Suprapubic skin (tissue), 4 donors: ENCODE measurements at regions not wholly inside any gene's neighbourhood (a gene's known extent, or its start where the extent isn't known, plus 50 kb on each side); places are given as distances from the start of the nearest gene placed in this dataset.
"Not testable (repeated sequence)": the region's sequence is repeated elsewhere in the genome, so short reads cannot be mapped to it uniquely, and the experiment has no call there.

Experiments used
- DNase-seq, 2 donors: peaks; one replicate each; pipeline ENCODE4 v3.0.0-alpha.2; 2019; ENCODE audit warnings: low spot score in 2 of 2
- H3K27ac ChIP-seq: fragments of 200-600 bp; sonication (generic); one replicate; pipeline ENCODE4 v1.5.1; 2019
- H3K27me3 ChIP-seq: fragments of 200-600 bp; sonication (generic); one replicate; pipeline ENCODE4 v1.5.1; 2019
- H3K36me3 ChIP-seq: fragments of 200-600 bp; sonication (generic); one replicate; pipeline ENCODE4 v1.5.1; 2019
- H3K4me1 ChIP-seq: fragments of 200-600 bp; sonication (generic); one replicate; pipeline ENCODE4 v1.5.1; 2019
- H3K4me3 ChIP-seq: fragments of 200-600 bp; sonication (generic); one replicate; pipeline ENCODE4 v1.5.1; 2019; ENCODE audit warnings: mild to moderate bottlenecking
- H3K9me3 ChIP-seq: fragments of 200-600 bp; sonication (generic); one replicate; pipeline ENCODE4 v1.5.1; 2019
- EP300 ChIP-seq: sonication (generic); formaldehyde crosslinking; IDR thresholded peaks from one replicate; pipeline ENCODE4 v1.6.1; 2017; ENCODE audit warnings: antibody characterized with exemption
- POLR2A ChIP-seq, 2 donors: fragments of 450-650 bp; IDR thresholded peaks; one replicate each; pipeline ENCODE4 v1.6.1; 2017; ENCODE audit warnings: antibody characterized with exemption in 2 of 2, mild to moderate bottlenecking in 2 of 2, moderate library complexity in 2 of 2
- POLR2AphosphoS5 ChIP-seq, 3 donors: sonication (generic); formaldehyde crosslinking; IDR thresholded peaks; one replicate each; pipeline ENCODE4 v1.6.1; 2017; ENCODE audit warnings: antibody characterized with exemption in 3 of 3
- WGBS: methylation state at CpG from one replicate; pipeline ENCODE4 v1.1.5; 2018; 5-methylcytosine and 5-hydroxymethylcytosine counted together
- TF ChIP-seq, protein P1 (sequence below), 2 donors: fragments of 200-600 bp in 1 of 2; fragments of 450-650 bp in 1 of 2; sonication (generic) in 1 of 2; IDR thresholded peaks; one replicate each; pipeline ENCODE4 v1.5.1; 2016 to 2019; ENCODE audit warnings: antibody characterized with exemption in 2 of 2, mild to moderate bottlenecking in 1 of 2, moderate library complexity in 1 of 2

DNA sequence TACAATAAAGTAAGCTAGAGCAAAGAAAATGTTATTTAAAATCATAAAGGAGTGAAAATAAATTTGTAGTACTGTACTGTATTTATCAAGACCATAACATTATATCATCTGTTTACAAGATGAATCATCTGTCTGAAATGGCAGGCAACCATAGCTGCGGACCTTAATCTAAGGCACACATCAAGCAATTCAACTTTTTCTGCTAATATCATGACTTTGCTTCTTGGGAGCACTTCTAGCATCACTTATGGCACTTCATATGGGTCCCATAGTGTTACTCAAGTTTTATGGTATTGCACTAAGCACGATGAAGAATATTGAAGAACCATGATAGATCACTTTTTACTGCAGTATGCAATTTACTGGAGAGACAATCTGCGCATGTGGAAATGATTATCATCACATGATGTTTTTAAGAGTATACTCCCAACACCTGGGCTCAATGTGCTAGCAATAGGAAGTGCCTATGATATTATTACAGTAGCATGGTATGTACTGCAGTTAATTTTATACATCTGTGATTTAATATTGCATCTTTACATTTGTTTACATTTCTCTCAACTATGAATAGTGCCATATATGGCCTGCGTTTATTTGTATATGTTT, 137.7 kb upstream of the NECTIN3 start:
- H3K36me3 ChIP-seq = no peaks in the 10 kb centered on the region
- no peak overlapping the region for H3K27ac ChIP-seq
- TF ChIP-seq, protein P1, sequence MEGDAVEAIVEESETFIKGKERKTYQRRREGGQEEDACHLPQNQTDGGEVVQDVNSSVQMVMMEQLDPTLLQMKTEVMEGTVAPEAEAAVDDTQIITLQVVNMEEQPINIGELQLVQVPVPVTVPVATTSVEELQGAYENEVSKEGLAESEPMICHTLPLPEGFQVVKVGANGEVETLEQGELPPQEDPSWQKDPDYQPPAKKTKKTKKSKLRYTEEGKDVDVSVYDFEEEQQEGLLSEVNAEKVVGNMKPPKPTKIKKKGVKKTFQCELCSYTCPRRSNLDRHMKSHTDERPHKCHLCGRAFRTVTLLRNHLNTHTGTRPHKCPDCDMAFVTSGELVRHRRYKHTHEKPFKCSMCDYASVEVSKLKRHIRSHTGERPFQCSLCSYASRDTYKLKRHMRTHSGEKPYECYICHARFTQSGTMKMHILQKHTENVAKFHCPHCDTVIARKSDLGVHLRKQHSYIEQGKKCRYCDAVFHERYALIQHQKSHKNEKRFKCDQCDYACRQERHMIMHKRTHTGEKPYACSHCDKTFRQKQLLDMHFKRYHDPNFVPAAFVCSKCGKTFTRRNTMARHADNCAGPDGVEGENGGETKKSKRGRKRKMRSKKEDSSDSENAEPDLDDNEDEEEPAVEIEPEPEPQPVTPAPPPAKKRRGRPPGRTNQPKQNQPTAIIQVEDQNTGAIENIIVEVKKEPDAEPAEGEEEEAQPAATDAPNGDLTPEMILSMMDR (IDR thresholded peaks at IDR 0.05) = no peak
- TF ChIP-seq POLR2A (IDR thresholded peaks at IDR 0.05) (no peak), EP300 (no peak), POLR2AphosphoS5 (IDR thresholded peaks at IDR 0.05) (no peak)
- H3K4me3 ChIP-seq = no peak overlapping the region
- no peaks in the 10 kb centered on the region for H3K27me3 ChIP-seq
- H3K9me3 ChIP-seq = no peaks in the 10 kb centered on the region
- WGBS = 75% methylated on average over 4 of the region's 4 CpGs
- no peak for DNase-seq
- H3K4me1 ChIP-seq = no peaks in the 10 kb centered on the region

DNA sequence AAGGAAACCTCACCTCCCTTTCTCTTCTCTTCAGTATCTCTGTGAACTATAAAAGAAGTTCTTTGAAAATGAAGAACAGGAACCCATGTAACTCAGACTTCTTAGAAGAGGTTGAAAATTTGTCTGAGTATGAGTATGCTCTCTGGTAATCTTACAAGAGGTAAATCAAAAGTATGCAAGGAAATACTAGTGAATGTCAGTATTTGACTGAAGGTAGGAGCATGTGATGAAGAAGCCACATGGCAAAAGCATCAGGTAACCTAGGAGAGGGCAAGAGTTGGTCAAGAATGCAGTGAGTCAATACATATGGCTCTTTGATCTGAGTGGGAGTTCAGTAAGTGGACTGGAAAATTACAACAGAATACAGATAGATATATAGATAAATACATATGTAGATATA, 133.0 kb upstream of the NECTIN3 start:
- DNase-seq = no peak
- Histone ChIP-seq H3K27ac (no peak overlapping the region), H3K9me3 (peaks cover 7% of the 10 kb centered on the region), H3K36me3 (no peaks in the 10 kb centered on the region), H3K4me1 (no peaks in the 10 kb centered on the region), H3K4me3 (no peak overlapping the region), H3K27me3 (no peaks in the 10 kb centered on the region)
- TF ChIP-seq POLR2AphosphoS5 (IDR thresholded peaks at IDR 0.05) (no peak), POLR2A (IDR thresholded peaks at IDR 0.05) (no peak), EP300 (no peak)
- TF ChIP-seq, protein P1 (IDR thresholded peaks at IDR 0.05) = no peak

DNA sequence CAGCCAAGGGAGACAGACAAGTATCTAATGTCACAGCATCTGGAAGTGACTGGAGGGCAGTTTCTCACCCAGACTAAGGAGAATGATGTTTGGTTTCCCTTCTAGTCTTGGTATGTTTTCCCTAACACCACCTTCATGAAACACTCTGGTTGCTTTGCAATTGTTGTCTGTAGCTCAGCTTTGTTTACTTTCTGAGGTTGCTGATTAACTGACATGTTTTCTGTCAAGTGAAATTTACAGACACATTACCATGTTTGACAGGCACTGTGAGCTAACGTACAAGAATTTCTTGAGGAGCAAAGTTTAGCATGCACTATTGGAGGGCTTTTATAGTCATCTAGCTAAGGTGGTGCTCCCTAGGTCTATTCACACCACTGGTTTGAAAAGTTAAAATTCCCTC, 131.6 kb upstream of the NECTIN3 start:
- no peaks in the 10 kb centered on the region for H3K36me3 ChIP-seq
- no peak overlapping the region for H3K27ac ChIP-seq
- no peak for DNase-seq
- peaks cover 18% of the 10 kb centered on the region for H3K9me3 ChIP-seq
- TF ChIP-seq, protein P1 (IDR thresholded peaks at IDR 0.05) = no peak
- TF ChIP-seq POLR2AphosphoS5 (IDR thresholded peaks at IDR 0.05) = no peak
- TF ChIP-seq POLR2A (IDR thresholded peaks at IDR 0.05) = no peak
- no peak for TF ChIP-seq EP300
- no peaks in the 10 kb centered on the region for H3K27me3 ChIP-seq
- no peaks in the 10 kb centered on the region for H3K4me1 ChIP-seq
- H3K4me3 ChIP-seq = no peak overlapping the region
- 50% methylated on average over 1 of the region's 1 CpG for WGBS

DNA sequence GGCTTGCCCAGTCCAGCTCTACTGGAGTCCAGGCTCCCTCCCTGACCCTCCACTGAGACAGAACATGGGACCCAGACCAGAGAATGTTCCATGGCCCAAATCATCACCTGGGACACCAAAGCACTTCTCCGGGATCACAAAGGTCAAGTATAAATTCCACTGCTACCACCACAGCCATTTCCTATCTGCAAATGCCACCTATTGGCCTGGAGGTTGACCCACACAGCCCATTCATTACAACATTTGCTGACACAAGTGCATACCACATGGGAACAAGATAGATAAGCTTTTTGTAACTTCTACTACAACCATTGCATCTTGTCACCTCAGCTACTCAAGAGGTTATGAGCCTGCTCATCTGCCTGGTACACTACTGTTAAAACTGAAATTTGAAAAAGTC, 126.8 kb upstream of the NECTIN3 start:
- H3K4me1 ChIP-seq = no peaks in the 10 kb centered on the region
- H3K9me3 ChIP-seq = peaks cover 39% of the 10 kb centered on the region
- no peaks in the 10 kb centered on the region for H3K36me3 ChIP-seq
- H3K27ac ChIP-seq = no peak overlapping the region
- WGBS = 100% methylated on average over 1 of the region's 1 CpG
- H3K27me3 ChIP-seq = no peaks in the 10 kb centered on the region
- no peak overlapping the region for H3K4me3 ChIP-seq
- TF ChIP-seq POLR2AphosphoS5 (IDR thresholded peaks at IDR 0.05) = no peak
- TF ChIP-seq, protein P1 (IDR thresholded peaks at IDR 0.05) = no peak
- TF ChIP-seq EP300 = no peak
- no peak for TF ChIP-seq POLR2A (IDR thresholded peaks at IDR 0.05)
- no peak for DNase-seq

DNA sequence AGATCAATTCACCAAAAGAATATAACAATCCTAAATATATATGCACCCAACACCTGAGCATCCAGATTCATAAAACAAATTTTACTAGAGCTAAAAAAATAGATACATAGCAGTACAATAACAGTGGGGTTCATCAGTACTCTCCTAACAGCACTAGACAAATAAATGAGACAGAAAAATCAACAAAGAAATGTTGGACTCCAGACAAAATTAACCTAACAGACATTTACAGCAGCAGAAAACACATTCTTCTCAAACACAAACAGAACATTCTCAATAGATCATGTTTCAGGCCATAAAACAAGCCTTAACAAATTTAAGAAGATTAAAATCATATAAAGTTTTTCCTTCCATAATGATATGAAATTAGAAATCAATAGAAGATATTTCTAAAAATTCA, 124.8 kb upstream of the NECTIN3 start:
- H3K4me1 ChIP-seq = no peaks in the 10 kb centered on the region
- peaks cover 39% of the 10 kb centered on the region for H3K9me3 ChIP-seq
- H3K4me3 ChIP-seq = no peak overlapping the region
- TF ChIP-seq EP300 (no peak), POLR2AphosphoS5 (IDR thresholded peaks at IDR 0.05) (no peak), POLR2A (IDR thresholded peaks at IDR 0.05) (no peak)
- TF ChIP-seq, protein P1 (IDR thresholded peaks at IDR 0.05) = no peak
- H3K36me3 ChIP-seq = no peaks in the 10 kb centered on the region
- DNase-seq = no peak
- no peak overlapping the region for H3K27ac ChIP-seq
- H3K27me3 ChIP-seq = no peaks in the 10 kb centered on the region

DNA sequence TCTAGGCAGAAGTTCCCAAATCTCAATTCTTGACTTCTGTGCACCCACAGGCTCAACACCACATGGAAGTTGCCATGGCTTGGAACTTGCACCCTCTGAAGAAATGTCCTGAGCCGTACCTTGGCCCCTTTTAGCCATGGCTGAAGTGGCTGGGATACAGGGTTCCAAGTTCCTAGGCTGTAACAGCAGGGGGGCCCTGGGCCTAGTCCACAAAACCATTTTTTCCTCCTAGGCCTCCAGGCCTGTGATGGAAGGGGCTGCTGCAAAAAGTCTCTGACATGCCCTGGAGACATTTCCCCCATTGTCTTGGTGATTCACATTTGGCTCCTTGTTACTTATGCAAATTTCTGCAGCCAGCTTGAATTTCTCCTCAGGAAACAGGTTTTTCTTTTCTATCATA, 122.4 kb upstream of the NECTIN3 start:
- H3K4me3 ChIP-seq, DNase-seq, H3K36me3 ChIP-seq, H3K27ac ChIP-seq, H3K27me3 ChIP-seq, H3K4me1 ChIP-seq: not testable (repeated sequence)
- peaks cover 29% of the 10 kb centered on the region for H3K9me3 ChIP-seq
- 88% methylated on average over 1 of the region's 1 CpG for WGBS
